GM21576 (cell line): ENCODE measurements at regions not wholly inside any gene's neighbourhood (a gene's known extent, or its start where the extent isn't known, plus 50 kb on each side); places are given as distances from the start of the nearest gene placed in this dataset.

Experiments
- ATAC-seq: cut with Tn5 transposase; IDR thresholded peaks from one replicate; pipeline ENCODE4 v1.9.1; 2021; ENCODE audit warnings: mild to moderate bottlenecking, moderate library complexity; ENCODE audit not compliant: unreplicated experiment

DNA sequence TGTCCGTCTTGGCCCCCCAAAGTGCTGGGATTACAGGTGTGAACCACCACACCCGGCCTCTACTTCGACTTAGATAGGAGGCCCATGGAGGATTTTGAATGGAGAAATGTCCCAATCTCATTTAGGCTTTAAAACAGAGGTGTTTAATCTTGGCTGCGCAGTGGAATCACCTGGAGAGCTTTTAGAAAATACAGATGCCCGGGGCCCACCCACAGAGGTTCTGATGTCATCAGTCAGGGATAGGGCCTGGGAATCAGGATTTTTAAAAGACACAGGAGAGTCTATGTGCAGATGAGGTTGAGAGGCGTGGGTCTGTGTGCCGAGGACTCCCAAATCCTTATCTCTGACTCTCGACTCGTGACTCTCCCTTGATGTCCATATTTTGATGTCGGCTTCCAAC is 124.0 kb upstream of the BOD1 start:
- no peak for ATAC-seq

DNA sequence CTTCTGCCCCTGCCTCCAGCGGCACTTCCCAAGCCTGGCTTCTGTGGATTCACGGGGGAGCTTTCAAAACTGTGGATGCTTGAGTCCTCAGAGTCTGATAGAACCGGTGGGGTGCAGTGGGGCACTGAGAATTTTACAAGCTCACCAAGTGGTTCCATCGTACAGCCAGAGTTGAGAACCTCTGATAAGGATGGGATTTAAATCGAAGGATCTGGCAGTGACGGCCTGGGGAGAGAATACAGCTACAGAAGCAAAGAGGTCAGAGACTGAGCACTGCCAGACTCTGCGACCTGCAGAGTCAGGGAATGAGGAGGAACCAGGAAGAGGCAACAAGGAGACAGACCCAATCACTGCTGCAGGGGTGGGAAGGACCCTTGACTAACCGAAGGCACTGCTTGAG is 124.6 kb upstream of the BOD1 start:
- ATAC-seq = no peak

DNA sequence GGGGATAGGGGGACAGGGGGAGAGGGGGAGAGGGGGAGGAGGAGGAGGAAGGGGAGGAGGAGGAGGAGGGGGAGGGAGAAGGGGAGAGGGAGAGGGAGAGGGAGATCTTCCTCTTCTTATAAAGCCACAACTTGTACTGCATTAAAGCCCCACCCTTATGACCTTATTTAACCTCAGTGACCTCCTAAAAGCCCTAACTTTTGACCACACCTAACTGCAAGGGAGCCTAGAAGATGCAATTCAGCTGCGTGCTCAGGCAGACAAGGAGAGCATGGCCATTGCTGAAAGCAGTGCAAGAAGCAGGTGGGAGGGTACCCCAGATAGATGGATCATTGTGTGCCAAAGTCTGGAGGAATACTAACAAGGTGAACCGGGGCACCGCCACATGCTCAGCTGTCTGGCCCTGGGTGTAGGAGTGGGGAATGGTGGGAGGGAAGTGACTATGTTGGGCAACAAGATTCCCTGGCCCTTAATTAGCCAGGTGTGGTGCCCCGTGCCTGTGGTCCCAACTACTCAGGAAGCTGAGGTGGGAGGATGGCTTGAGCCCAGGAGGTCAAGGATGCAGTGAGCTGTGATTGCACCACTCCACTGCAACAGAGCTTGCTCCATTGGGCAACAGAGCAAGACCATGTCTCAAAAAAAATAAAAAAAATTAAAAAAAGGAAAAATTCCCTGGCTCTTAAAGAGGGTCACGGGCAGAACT is 125.4 kb upstream of the BOD1 start:
- ATAC-seq = no peak

DNA sequence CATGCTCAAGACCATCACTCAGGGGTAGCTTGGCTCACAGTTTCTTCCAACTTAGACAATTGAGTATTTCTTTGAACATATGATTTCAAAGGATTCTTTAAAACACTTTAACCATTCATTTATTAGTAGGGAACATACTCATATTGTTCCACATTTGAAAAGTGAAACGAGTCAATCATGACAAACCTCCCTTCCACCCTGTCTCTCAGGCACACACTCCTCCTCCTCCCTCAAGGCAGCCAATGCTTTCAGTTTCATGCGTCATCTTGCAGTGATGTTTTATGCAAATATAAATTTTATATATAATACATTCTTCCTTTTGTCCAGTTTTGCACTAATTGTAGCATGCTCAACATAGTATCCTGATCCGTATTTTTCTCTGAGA is 126.0 kb upstream of the BOD1 start:
- ATAC-seq = peak; percentile 51

DNA sequence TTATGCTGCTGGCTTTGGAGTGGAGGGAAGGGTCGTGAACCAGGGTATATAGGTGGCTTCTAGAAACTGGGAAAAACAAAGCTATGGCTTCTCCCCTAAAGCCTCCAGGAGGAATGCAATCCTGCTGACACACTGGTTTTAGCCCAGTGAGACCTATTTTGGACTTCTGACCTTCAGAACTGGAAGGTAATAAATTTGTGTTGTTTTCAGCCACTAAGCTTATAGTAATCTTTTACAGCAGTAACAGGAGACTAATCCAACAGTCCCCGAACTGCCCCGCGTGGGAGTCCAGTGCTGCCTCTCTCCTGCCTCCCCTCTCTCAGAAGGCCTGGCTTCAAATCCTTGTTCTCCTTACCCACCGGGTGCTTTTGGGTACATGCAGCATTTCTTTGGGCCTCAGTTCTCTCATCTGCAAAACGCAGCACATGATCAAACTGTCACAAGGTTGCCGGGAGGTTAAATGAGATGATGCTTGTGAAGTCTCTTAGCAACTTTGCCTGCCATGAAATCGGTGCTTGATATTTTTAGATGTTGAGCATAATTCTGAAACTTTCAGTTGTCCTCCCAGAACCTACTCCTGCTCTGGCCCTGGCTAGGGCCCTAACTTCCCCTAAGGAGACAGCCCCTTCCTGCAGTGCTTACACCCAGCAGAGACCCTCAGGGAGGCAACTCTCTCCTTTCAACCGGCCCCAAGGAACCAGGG is 127.3 kb upstream of the BOD1 start:
- ATAC-seq = peak; percentile 37

DNA sequence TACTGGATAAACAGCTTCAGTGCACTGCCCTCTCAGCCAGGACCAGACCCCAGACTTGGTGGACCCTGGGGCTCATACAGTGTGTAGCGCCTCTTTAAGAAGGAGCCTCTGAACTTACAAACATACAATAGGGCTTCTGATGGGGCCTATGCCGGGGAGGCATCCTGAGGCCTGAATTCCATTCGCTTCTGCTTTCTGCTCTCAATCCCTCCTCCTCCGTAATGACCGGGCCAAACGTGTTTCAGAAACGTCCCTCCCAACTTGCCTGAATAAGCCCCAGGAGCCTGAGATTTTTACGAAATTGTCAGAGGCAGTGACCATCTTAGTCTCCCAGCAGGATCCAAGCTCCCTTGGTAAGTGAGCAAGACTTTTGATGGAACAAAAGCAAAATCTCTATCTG is 128.1 kb upstream of the BOD1 start:
- ATAC-seq = no peak

DNA sequence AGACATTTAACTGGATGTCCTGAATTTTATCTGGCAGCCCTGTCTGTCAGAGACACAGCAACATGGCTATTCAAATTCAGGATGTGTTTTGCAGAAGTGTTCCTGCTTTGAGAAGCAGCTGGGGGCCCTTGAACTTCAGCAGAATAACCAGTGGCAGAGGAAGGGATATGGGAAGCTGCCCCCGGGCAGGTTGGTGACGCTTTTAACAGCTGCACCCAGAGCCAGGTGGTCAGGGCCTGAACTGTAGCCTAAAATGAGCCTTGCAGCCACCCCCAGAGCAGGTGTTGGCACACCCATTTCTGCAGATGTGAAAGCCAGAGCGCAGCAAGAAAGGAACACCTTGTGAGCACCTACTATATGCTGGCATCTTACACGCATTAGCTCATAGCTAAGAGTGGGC is 128.7 kb upstream of the BOD1 start:
- ATAC-seq = peak; percentile 61

DNA sequence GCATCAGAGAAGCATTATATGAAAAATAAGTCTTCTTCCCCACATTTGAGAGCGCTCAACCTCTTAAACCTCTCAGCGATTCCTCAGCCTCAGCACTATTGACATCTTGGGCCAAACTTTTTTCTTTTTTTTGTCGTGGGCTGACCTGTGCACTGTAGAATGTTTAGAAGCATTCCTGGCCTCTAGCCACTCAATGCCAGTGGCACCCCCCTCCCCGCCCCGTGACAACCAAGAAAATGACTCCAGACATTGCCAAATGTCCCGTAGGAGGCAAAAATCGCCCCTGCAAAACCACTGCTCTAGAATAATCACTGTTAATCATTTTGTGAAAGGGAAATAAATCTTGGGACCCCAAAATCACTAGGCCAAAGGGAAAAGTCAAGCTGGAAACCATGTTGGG is 129.1 kb upstream of the BOD1 start:
- ATAC-seq = no peak

DNA sequence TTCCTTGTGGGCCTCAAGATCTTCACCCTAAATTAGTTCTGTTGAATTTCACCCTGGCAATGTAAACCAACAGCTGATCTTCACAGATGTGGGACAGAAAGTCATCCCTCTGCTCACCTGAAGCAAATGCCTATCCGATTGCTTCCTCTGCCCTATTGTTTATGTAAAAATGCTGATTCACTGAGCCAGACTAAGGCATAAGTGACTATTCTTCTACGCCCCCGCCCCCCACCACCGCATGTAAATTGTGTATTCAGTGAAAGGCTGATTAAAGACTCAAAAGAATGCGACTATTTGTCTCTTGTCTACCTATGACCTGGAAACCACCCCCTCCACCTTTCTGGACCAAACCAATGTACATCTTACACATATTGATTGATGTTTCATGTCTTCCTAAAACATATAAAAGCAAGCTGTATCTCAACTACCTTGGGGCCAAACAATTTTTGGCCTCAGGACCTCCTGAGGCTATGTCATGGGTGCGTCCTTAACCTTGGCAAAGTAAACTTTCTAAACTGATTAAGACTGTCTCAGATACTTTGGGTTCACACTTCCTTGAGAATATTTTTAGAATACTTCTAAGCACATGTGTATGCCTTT is 129.7 kb upstream of the BOD1 start:
- no peak for ATAC-seq

DNA sequence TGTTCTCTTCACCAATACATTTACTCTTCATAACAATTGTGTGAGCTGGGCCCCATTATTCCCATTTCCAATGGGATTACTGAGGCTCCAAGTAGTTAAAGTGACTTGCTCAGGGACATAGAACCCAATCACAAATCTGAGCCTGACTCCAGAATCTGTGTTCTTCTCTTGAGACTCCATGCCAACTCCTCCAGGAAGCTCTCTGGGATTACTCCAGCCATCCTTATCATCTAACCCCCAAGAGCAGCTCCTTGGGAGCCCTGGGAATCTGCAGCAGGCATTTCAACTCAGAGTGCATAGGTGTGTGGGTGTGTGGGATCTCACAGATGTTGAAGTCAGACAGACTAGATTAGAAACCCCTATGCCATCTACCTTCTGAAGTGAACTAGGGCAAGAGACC is 131.4 kb upstream of the BOD1 start:
- no peak for ATAC-seq

DNA sequence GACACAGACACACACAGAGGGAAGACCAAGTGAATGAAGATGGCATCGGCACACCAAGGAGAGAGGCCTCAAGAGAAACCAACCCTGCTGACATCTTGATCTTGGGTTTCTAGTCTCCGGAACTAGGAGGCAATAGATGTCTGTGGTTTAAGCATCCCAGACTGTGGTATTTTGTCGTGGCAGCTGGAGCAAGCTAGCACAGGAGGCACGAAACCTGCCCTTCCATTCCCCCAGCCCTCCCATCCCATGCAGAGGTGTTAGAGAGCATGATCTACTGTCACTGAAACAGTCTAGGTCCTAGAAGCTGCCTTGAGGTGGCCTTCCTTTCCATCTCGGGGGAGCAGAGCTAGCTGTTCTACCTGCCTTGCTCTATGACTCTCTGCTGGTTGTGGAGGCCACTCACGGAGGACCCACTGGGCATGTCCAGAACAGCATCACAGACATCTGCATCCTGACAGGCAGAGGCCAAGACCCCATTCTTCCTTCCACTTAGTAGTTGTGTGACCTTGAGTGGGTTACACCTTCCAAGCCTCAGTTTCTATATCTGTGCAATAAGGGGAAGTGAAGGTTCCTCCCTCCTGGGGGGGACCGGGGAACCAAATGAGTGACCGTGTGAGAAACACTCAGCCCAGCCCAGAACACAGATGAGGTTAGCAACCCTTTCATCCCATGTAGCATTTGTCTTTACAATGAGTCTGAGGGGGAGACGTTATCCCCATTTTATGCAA is 134.3 kb upstream of the BOD1 start:
- ATAC-seq = no peak

DNA sequence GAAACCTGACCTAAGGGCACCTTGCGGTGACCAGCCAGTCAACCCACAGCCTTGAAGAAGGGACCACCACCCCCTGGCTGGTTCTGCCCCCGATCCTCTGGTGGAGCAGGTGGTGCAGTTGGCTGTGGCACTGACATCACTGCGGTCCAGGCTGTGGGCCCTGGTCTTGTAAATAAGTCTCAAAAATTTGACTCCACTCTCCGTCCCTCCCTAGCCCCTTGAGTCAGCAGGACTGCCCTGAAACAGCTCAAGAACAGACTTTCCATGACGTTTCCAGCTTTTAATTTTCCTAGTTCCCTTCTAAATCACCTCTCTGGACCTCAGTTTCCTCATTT is 134.8 kb upstream of the BOD1 start:
- ATAC-seq = no peak

DNA sequence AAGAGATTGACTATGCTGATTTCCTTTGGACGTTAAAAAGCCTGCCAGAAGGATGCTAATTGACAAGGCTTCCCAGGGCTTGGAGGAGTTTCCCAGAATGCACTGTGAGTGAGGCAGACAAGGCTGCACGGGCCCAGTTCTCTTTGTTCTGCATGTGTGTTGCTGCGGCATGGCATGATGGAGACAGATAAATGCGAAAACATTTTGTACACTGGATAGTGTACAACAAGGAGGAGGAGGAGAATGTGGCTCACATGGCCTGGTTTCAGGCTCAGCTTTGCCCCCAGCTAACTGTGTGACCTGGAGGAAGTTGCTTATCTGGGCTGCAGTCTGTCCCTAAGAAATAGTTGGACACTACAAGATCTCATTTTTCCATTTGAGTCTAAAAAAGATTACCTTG is 135.5 kb upstream of the CPEB4 start:
- no peak for ATAC-seq

DNA sequence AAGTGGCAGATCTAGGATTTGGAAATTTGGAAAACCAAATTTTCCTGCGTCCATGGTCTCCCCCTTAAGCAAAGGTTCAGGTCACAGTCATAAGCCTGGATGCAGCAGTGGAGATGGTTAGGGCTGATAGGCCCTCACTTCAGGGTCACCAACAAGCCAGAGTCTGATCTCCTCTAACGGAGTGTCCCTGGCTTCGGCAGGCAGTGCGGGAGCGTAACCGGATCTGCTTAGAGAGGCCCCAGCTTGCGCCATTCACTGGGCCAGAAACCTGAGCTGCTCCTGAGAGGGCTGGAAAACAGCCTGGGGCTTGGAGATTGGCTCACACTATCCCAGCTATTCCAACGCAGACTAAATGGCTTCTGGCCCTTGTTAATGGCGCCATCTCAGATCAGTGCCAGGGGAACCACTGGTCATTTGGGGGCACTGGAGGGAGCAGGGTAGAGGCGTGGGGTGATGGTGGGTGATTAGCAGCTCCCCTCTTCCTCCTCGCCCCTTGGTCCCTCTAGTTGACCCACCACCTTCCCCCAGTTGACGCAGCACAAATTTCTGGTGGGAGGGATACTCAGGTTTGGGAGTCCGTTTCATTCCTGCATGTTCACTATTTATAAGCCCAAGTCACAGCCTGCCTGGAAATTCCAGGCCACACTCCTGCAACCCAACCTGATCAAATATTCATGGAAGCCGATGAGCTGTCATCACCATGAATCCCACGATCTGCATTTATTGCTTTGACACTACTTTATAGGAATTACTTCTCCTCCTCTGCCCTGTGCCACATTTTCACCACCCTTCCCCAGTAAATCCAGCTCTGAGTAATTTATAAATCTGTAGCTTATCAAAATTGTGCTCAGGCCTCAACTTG is 134.6 kb upstream of the CPEB4 start:
- no peak for ATAC-seq

DNA sequence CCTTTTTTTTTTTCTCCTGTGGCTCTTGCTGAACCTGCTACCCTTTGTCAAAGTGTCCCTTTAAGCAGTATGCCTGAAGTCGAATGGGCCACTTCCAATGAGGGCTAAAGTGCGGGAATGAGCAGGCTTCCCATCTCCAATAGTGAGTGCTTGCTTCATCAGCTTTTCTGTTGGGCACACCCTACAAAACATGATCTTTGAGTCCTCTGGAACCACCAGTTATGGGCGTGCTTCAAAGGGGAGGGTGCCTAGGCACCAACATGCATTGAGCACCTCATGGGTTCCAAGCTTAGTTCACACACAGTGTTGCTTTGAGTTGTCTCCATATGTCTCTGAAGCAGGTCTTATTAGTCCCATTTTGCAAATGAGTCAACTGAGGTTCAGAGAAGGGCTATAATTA is 132.8 kb upstream of the CPEB4 start:
- no peak for ATAC-seq

DNA sequence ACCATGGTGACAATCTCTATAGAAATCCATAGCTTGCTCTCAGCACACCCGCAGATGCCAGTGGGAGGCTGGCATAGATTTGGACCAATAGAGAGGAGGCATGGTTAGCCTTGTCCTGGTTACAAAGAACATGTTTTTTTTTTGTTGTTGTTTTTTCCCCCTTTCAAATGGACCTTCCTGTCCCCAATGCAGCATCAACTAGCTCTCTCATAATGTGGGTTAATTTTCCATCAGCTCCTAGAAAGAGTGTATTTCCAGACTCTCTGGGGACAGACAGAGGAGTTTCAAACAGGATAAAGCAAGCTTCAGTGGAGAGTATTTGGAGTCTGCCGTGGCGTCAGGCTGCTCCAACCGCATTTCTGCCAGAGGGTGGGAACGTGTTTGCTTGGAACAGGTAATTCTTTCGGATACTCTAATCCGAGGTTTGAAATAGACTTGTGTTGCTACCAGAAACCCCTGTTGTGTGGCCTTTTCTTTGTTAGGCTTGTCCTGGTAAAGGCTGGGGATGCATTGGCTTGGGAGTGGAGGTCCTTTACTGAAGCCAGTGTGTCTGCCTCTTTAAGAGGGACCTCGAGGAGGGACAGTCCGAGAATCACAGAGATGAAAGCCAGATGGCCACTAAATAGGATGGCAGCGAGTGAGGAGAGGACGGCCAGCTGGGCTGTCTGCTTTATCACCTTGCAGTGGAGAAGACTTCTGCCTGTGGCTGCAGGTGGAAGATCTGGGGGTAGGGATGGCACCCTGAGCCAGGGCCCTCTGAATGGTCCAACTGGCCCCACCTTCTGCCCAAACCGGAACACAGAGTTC is 130.5 kb upstream of the CPEB4 start:
- ATAC-seq = no peak

DNA sequence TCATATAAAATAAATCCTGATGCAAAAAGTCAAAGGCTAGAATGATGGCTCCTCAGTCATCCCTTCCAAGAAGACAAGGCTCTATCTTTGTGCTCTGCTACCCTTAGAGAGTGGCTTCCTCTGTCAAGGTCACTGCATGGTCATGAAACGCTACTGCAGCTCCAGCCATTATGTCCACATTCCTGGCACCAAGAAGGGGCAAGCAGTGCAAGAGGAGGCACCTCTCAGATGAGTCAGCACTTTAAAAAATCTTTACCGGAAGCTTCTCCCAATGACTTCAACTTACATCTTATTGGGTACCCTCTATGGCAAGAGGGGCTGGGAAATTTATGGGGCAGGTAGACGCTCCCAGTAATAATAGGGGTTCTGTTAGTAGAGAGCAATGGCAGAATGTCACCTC is 129.5 kb upstream of the CPEB4 start:
- no peak for ATAC-seq

DNA sequence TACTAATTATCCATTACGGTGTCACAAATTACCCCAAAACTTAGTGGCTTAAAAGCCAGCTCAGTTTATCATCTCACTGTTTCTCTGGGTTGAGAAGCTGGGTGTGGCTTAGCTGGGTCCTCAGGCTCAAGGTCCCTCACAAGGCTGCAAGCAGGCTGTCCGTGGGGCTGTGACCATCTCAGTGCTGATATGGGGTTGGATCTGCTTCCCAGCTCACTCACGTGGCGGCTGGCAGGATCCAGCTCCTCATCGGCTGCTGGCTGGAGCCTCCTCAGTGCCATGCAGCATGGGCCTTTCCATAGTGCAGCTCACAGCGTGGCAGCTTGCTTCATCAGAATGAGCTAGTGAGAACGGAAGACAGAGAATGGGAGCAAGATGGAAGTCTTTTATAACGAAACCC is 128.5 kb upstream of the CPEB4 start:
- no peak for ATAC-seq

DNA sequence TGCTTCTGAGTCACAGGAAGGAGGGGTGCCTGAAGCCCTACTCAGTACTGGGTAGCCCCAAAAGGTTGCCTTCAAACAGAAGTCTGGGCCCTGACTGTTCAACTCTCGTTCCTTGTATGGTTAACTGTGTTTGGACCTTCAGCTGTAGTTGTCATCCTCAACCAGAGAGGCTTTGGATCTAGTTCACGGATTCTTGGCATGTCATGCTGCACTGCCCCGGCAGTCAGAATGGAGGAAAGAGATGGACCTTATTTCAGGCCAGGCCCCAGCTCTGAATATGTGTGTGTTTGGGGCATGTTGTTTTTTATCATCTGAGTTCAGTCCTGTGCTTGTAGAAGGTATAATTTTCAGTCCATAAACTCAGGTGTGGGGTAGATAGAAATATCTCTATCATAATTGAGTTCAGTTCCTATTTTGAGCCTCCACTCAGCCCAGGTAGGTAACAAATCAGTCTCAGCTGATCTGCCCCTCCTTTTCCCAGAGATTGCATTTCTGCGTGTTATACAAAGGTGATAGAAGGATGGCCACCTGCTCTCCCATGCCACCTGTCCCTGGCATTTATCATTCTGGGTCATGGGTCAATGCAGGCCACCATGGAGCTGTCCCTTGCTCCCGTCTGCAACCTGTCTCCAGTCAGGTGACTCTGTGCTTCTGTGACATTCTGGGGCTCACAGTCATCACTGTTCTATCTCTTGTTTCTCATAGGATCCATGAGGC is 127.5 kb upstream of the CPEB4 start:
- ATAC-seq = no peak

DNA sequence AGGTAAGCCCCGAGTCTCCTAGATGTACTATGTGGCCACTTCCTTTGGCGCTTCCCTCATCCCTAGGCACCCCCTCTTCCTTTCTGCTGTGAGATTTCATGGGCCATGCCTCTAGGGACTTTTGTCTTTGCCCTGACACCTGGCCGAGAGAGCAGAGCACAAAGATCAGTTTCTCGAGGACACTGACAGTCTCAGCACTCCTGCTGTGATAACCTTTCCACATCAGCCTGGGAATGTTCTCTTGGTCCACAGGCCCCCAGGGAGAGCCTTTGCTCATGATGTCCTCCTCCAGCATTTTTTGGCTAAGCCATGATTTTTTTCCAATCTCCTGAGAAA is 127.0 kb upstream of the CPEB4 start:
- ATAC-seq = no peak
